ENCODE measurements at regions not wholly inside any gene's neighbourhood (a gene's known extent, or its start where the extent isn't known, plus 50 kb on each side); places are given as distances from the start of the nearest gene placed in this dataset.

DNA sequence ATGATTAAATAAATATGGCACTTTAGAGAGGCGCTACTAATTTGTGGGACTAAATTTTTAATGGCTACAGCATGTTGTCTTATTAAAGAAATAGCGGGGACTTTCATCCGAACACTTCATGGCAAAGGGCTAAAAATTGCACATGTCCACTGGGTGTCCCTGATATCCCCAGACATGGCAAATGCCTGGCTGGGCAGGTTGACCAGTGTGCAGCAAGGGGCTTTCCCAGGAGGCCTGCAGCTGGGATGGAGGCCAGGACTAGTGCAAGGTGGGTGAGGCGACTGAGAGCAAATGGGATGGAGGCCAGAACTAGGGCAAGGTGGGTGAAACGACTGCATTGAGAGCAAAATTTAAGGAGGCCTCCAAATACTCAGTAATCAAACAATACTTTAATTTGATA, 167.4 kb upstream of the SMAD3 start:
- TF ChIP-seq POLR2A (IDR thresholded peaks at IDR 0.05; ENCODE audit: low read length) (no peak), GATA1 (IDR thresholded peaks at IDR 0.05; ENCODE audit: low read depth, low read length) (no peak)
